K562 (cell line): ENCODE measurements at regions not wholly inside any gene's neighbourhood (a gene's known extent, or its start where the extent isn't known, plus 50 kb on each side); places are given as distances from the start of the nearest gene placed in this dataset.

Experiments
- CTCF ChIP-seq, 3 experiments: IDR thresholded peaks in 2 of 3; conservative IDR thresholded peaks in 1 of 3; 2 replicates each; pipeline ENCODE4 v1.5.1; 2011 to 2012; ENCODE audit warnings: low read length in 3 of 3, mild to moderate bottlenecking in 3 of 3, control low read depth in 2 of 3, improper control_type of control experiment in 1 of 3, inconsistent platforms in 1 of 3, low read depth in 1 of 3, mixed read lengths in 1 of 3, moderate library complexity in 1 of 3; ENCODE audit not compliant: insufficient read depth in 2 of 3
- EZH2 ChIP-seq: IDR thresholded peaks from 2 replicates; pipeline ENCODE4 v1.6.1; 2012; ENCODE audit warnings: low read depth, mild to moderate bottlenecking, inconsistent platforms, low read length, borderline replicate concordance
- FOXP1 ChIP-seq: sonication (generic); formaldehyde crosslinking; IDR thresholded peaks from 2 replicates; pipeline ENCODE4 v1.8.0; 2022; ENCODE audit warnings: mild to moderate bottlenecking, missing genetic modification reagents
- ZC3H4 ChIP-seq: sonication (generic); formaldehyde crosslinking; IDR thresholded peaks from 2 replicates; pipeline ENCODE4 v1.9.0; 2021; ENCODE audit warnings: missing genetic modification reagents, borderline replicate concordance
- ZNF398 ChIP-seq: fragments of 250-450 bp; sonication (Bioruptor Pico); IDR thresholded peaks from 2 replicates; pipeline ENCODE4 v1.8.0; 2021; ENCODE audit warnings: moderate library complexity, mild to moderate bottlenecking, inconsistent platforms

GRCh38 chr3:71893122-71893521, 108.2 kb upstream of the PROK2 start:
- TF ChIP-seq CTCF (IDR thresholded peaks at IDR 0.05 in 2 of 3, conservative IDR thresholded peaks at IDR 0.05 in 1 of 3; ENCODE audit: insufficient read depth in 2 of 3, low read depth in 1 of 3, low read length in 3 of 3): no peak
- no peak for TF ChIP-seq FOXP1
- TF ChIP-seq ZC3H4 (CRISPR knock-in tag): no peak
- no peak for TF ChIP-seq ZNF398 (CRISPR knock-in tag)
- no peak for TF ChIP-seq EZH2
